Endothelial cell of umbilical vein (primary cell): ENCODE measurements at regions not wholly inside any gene's neighbourhood (a gene's known extent, or its start where the extent isn't known, plus 50 kb on each side); places are given as distances from the start of the nearest gene placed in this dataset.

Source experiments
- BruUV-seq: library from RNA; stranded (reverse); fragments of 400-500 nt; replicated peaks from 2 replicates; lab custom pipeline; 2021; lab: Mats Ljungman, UMichigan
- CTCF ChIA-PET: fragments of 300-600, 350-600 bp; sonication (Branson Sonifier 250); formaldehyde crosslinking; loops from one replicate; lab custom pipeline; 2021; ENCODE audit warnings: antibody characterized with exemption, inconsistent platforms; lab: Charles Lee
- POLR2A ChIA-PET: fragments of 300-600, 350-600 bp; sonication (Branson Sonifier 250); formaldehyde crosslinking; loops from one replicate; lab custom pipeline; 2021; ENCODE audit warnings: antibody characterized with exemption, inconsistent platforms; lab: Charles Lee
- DNase-seq: peaks from one replicate; pipeline ENCODE4 v3.0.0-alpha.2; 2011; ENCODE audit warnings: low read depth, low spot score
- FAIRE-seq: peaks from 2 replicates; lab custom pipeline; 2011; peaks lifted over from hg19 to GRCh38; lab: Jason Lieb, UNC
- H2AFZ ChIP-seq: 2 replicates; pipeline ENCODE4 v1.6.0; 2012; ENCODE audit warnings: low read depth, low read length, control low read depth, inconsistent platforms
- H3K27ac ChIP-seq: 2 replicates; pipeline ENCODE4 v1.5.1; 2011; ENCODE audit warnings: low read depth, mild to moderate bottlenecking, control low read depth, low read length, moderate library complexity; ENCODE audit not compliant: insufficient read depth
- H3K27me3 ChIP-seq, 2 experiments: 2 replicates each; pipeline versions ENCODE4 v1.6.0 to v1.6.1; 2011; ENCODE audit warnings: low read length in 2 of 2, mixed read lengths in 1 of 2; ENCODE audit not compliant: control insufficient read depth in 2 of 2, insufficient read depth in 2 of 2
- H3K36me3 ChIP-seq, 2 experiments: 2 replicates in 1 of 2; 3 replicates in 1 of 2; pipeline ENCODE4 v1.5.1; 2011; ENCODE audit warnings: low read length in 2 of 2, mild to moderate bottlenecking in 1 of 2, moderate library complexity in 1 of 2; ENCODE audit not compliant: control insufficient read depth in 2 of 2, insufficient read depth in 2 of 2; ENCODE audit errors: extremely low read depth in 1 of 2
- H3K4me1 ChIP-seq: 3 replicates; pipeline ENCODE4 v1.5.1; 2011; ENCODE audit warnings: mild to moderate bottlenecking, low read length; ENCODE audit not compliant: control insufficient read depth, insufficient read depth; ENCODE audit errors: extremely low read depth
- H3K4me2 ChIP-seq: 2 replicates; pipeline ENCODE4 v1.6.1; 2011; ENCODE audit warnings: low read length, control low read depth, mixed read lengths; ENCODE audit not compliant: insufficient read depth
- H3K4me3 ChIP-seq, 3 experiments: fragments of 200-600 bp in 1 of 3; sonication (generic), shearing (Covaris generic) in 1 of 3; replicated peaks in 1 of 3; 2 replicates each; pipeline ENCODE4 v1.5.1; 2011 to 2016; ENCODE audit warnings: control low read depth in 3 of 3, low read length in 3 of 3, mild to moderate bottlenecking in 2 of 3, inconsistent platforms in 1 of 3, low read depth in 1 of 3, moderate library complexity in 1 of 3; ENCODE audit not compliant: insufficient read depth in 1 of 3
- H3K79me2 ChIP-seq: 2 replicates; pipeline ENCODE4 v1.6.0; 2012; ENCODE audit warnings: low read length, inconsistent platforms; ENCODE audit not compliant: control insufficient read depth, insufficient read depth
- H3K9ac ChIP-seq: replicated peaks from 2 replicates; pipeline ENCODE3; 2011; ENCODE audit warnings: low read length, control low read depth; ENCODE audit not compliant: insufficient read depth; ENCODE audit errors: extremely low read depth
- H3K9me1 ChIP-seq: replicated peaks from 3 replicates; pipeline ENCODE4 v1.6.0; 2011; ENCODE audit warnings: mild to moderate bottlenecking, low read length; ENCODE audit not compliant: control insufficient read depth, insufficient read depth; ENCODE audit errors: extremely low read depth
- H3K9me3 ChIP-seq: replicated peaks from 2 replicates; pipeline ENCODE4 v1.5.1; 2012; ENCODE audit warnings: low read length, inconsistent platforms; ENCODE audit not compliant: control insufficient read depth, insufficient read depth
- H4K20me1 ChIP-seq: replicated peaks from 2 replicates; pipeline ENCODE3; 2011; ENCODE audit warnings: mild to moderate bottlenecking, low read length; ENCODE audit not compliant: control insufficient read depth, insufficient read depth; ENCODE audit errors: extremely low read depth
- CTCF ChIP-seq, 2 donors: IDR thresholded peaks; 1 replicate in 1 of 2; 2 replicates in 1 of 2; pipeline ENCODE4 v1.5.1; 2011; ENCODE audit warnings: low read length in 2 of 2, mild to moderate bottlenecking in 2 of 2, moderate library complexity in 2 of 2, control low read depth in 1 of 2, inconsistent platforms in 1 of 2, low read depth in 1 of 2; ENCODE audit not compliant: insufficient read depth in 1 of 2; ENCODE audit errors: extremely low read depth in 1 of 2
- EZH2 ChIP-seq: IDR thresholded peaks from 2 replicates; pipeline ENCODE4 v1.6.1; 2012; ENCODE audit warnings: borderline replicate concordance, low read depth, mild to moderate bottlenecking, moderate library complexity, low read length, inconsistent platforms; ENCODE audit not compliant: severe bottlenecking
- FOS ChIP-seq: IDR thresholded peaks from 2 replicates; pipeline ENCODE4 v1.6.1; 2011; ENCODE audit warnings: mild to moderate bottlenecking, low read length, moderate library complexity, borderline replicate concordance; ENCODE audit not compliant: insufficient read depth
- GATA2 ChIP-seq: IDR thresholded peaks from 2 replicates; pipeline ENCODE4 v1.7.0; 2011; ENCODE audit warnings: low read depth, mild to moderate bottlenecking, moderate library complexity, mixed read lengths, low read length; ENCODE audit not compliant: insufficient read length, insufficient read depth
- JUN ChIP-seq: IDR thresholded peaks from 2 replicates; pipeline ENCODE4 v1.6.1; 2011; ENCODE audit warnings: borderline replicate concordance, low read depth; ENCODE audit not compliant: insufficient read length, insufficient read depth
- MAX ChIP-seq: IDR thresholded peaks from 2 replicates; pipeline ENCODE4 v1.6.1; 2011; ENCODE audit not compliant: insufficient read depth, insufficient read length
- MYC ChIP-seq: IDR thresholded peaks from one replicate; pipeline ENCODE4 v1.6.1; 2011; ENCODE audit warnings: mild to moderate bottlenecking, low read depth, low read length
- POLR2A ChIP-seq: IDR thresholded peaks from 2 replicates; pipeline ENCODE4 v1.6.1; 2012; ENCODE audit warnings: low read depth, mild to moderate bottlenecking, control low read depth, low read length
- POLR2AphosphoS5 ChIP-seq: IDR thresholded peaks from 2 replicates; pipeline ENCODE4 v1.6.1; 2012; ENCODE audit warnings: low read depth, mild to moderate bottlenecking, control low read depth, low read length, moderate library complexity; ENCODE audit not compliant: insufficient read depth
- dilution Hi-C: fragments of 300-500 bp; cut with MboI; formaldehyde crosslinking; loops from one replicate; pipeline ENCODE4 v1.15.0; 2019; ENCODE audit warnings: low sequenced_read_pairs; ENCODE audit not compliant: extremely low pct_ligation_motif_present
- intact Hi-C: fragments of 100-400 bp; cut with micrococcal nuclease; formaldehyde crosslinking; loops from one replicate; pipeline ENCODE4 v1.10.0; 2022

- Histone ChIP-seq H3K9me1 (no peaks in the 10 kb centered on the region), H3K4me3 (no peak overlapping the region), H2AFZ (no peak overlapping the region), H3K4me1 (no peaks in the 10 kb centered on the region), H3K4me2 (no peak overlapping the region), H4K20me1 (no peaks in the 10 kb centered on the region), H3K9me3 (no peaks in the 10 kb centered on the region), H3K36me3 (no peaks in the 10 kb centered on the region), H3K9ac (no peak overlapping the region), H3K27me3 (peaks cover 3 to 8% of the 10 kb centered on the region in 2 experiments), H3K79me2 (no peaks in the 10 kb centered on the region), H3K27ac (no peak overlapping the region)
- dilution Hi-C loops, result no loop called here
- intact Hi-C loops, result no loop called here
- FAIRE-seq (no peak), DNase-seq (no peak)
- CTCF ChIA-PET, result interaction anchor here (1.3 kb wide), 1 partner anchor 14 kb away, joined by 7 read pairs; no protein-coding TSS in a partner anchor
- POLR2A ChIA-PET, result no interaction called here
- no TSS peak for BruUV-seq
- no peak for TF ChIP-seq FOS
- no peak for TF ChIP-seq MAX
- TF ChIP-seq CTCF (IDR thresholded peaks at IDR 0.05; ENCODE audit: extremely low read depth in 1 of 2, insufficient read depth in 1 of 2, low read depth in 1 of 2, low read length in 2 of 2), result no peak
- no peak for TF ChIP-seq MYC
- TF ChIP-seq POLR2AphosphoS5, result no peak
- TF ChIP-seq POLR2A, result no peak
- TF ChIP-seq JUN, result no peak
- no peak for TF ChIP-seq EZH2
- TF ChIP-seq GATA2, result no peak
These were observed 335.9 kb downstream of the CYP26B1 start for GRCh38 chr2:71811726-71812125.
